Left renal cortex interstitium (tissue), 4 donors: ENCODE measurements at regions not wholly inside any gene's neighbourhood (a gene's known extent, or its start where the extent isn't known, plus 50 kb on each side); places are given as distances from the start of the nearest gene placed in this dataset.

ENCODE experiments used
- DNase-seq, 4 donors: peaks; one replicate each; pipeline ENCODE4 v3.0.0-alpha.2; 2013; ENCODE audit warnings: low read depth in 4 of 4, low spot score in 2 of 4, missing footprints in 1 of 4

GRCh38 chr4:157978680-157979361 is 194.0 kb downstream of the GASK1B start:
- peak in 3 of 4 donors; percentile 30 to 60 (median 48) for DNase-seq

DNA sequence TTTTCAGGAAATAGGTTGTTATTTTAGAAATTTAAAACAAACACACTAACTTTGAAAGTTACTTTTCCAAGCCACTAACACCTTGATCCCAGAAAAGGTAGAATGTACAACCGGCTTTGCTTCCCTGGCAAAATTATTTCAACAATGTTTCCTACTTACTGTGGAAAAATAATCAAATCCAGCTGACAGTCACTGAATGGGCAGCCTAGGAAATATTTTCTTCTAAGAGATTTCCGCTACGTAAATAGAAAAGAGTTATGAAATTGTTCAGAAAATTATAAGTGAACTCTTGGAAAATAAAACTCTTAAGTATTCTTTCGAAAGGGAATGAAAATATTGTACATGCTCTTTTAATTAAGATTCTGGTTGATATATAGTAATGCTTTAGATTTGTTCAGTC is 195.7 kb downstream of the GASK1B start:
- no peak for DNase-seq

DNA sequence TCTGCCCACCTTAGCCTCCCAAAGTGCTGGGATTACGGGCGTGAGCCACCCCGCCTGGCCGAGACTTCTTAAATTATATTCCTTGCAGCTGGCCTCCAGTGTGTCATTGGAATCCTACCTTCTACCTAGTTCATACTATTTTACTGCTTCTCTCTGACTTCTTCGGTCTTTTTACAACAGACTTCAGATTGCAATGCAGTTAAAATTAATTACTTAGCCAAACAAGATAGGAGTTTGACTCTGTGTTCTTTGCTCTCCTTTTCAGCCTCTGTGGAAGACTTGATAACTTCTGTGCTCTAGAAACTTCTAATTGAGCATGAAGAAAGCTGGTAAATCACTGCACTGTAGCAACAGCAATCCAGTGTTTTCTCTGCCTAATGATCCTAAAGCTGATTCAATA is 199.5 kb downstream of the GASK1B start:
- DNase-seq, result no peak

GRCh38 chr4:157964463-157964862 is 208.4 kb downstream of the GASK1B start:
- no peak for DNase-seq

GRCh38 chr4:157961229-157961990 is 211.4 kb downstream of the GASK1B start:
- no peak for DNase-seq

- DNase-seq, result no peak
Observed at GRCh38 chr4:157957905-157958304, 214.9 kb downstream of the GASK1B start.

DNA sequence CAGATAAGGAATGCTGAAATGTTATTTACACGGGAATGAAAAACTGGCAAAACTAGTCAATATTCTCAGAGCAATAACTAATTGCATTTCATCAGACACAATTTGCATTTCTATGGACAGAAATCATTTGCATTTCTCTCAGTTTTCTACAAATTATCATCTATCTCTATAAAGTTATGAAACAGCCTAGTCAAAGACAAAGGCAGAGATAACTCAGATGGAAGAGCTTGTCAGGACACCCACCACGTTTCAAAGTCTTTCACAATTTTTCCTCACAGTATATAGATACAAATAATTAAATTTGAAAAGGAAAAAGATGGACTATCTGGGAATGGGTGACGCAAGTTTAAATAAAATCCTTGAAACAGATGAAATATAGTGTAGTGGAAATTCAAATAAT is 230.8 kb downstream of the GASK1B start:
- no peak for DNase-seq

DNA sequence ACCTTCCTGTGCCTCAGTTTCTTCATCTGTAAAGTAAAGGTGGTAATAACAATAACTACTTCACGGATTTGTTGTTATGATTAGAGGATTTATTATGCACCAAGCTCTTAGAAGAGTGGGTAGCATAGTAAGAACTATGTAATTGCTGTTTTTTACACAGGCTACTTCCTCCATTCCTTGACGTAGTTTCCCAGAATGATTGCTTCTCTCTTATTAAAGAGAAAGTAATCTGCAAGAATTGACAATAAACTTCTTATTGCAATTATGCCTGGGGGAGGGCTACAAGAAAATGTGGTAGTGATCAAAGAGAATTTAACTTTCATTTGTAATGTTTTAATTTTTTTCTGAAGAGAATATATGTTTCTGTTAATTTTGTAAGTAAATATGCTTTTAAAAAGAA is 238.7 kb downstream of the GASK1B start:
- no peak for DNase-seq

GRCh38 chr4:157932936-157933335 is 239.9 kb downstream of the GASK1B start:
- no peak for DNase-seq

DNA sequence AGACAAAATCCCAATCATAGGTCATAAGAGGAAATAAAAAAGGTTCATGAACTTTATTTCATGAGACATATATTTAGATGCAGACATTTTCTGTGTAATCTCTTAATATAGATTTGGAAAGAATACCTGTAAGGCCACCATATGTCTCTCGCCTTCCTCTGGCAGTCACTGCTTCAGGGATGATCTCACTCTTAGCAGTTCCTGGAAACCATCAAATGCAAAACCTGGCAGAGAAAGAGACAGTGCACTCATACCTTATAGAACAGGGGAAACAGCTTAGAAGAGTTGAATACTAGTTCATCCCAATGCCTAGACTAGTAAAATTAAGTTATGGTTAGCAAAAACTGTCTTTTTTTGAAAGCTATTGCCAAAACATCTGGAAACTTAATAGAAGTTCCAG is 243.3 kb downstream of the GASK1B start:
- DNase-seq, result no peak

- DNase-seq, result peak in 2 of 4 donors; percentile 6 to 12
Observed at GRCh38 chr4:157918036-157918832, 254.6 kb downstream of the GASK1B start.

DNA sequence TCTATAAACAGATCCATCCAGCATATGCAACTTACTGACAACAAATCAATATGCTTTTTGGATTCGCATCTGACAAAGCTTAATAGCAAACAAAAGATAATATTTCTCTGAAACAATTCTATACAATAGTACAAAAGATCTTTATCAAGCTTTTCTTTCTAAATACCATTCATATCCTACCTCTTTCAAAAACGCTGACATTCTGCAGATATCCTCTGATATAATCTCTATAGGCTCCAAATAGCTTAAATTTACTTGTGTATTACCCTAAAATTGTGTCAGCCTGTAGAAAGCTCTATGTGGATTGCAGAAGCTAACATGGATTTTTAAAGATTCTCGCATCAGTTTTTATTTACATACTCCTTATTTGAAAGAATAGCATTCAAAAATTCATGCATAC is 260.6 kb downstream of the GASK1B start:
- no peak for DNase-seq

- DNase-seq, result no peak
Observed at GRCh38 chr4:157911662-157912061, 261.2 kb downstream of the GASK1B start.

GRCh38 chr4:157908691-157909090 is 264.1 kb downstream of the GASK1B start:
- no peak for DNase-seq

- no peak for DNase-seq
Observed at GRCh38 chr4:157908031-157908430, 264.8 kb downstream of the GASK1B start.

- DNase-seq, result no peak
Observed at GRCh38 chr4:157907226-157907946, 265.4 kb downstream of the GASK1B start.

DNA sequence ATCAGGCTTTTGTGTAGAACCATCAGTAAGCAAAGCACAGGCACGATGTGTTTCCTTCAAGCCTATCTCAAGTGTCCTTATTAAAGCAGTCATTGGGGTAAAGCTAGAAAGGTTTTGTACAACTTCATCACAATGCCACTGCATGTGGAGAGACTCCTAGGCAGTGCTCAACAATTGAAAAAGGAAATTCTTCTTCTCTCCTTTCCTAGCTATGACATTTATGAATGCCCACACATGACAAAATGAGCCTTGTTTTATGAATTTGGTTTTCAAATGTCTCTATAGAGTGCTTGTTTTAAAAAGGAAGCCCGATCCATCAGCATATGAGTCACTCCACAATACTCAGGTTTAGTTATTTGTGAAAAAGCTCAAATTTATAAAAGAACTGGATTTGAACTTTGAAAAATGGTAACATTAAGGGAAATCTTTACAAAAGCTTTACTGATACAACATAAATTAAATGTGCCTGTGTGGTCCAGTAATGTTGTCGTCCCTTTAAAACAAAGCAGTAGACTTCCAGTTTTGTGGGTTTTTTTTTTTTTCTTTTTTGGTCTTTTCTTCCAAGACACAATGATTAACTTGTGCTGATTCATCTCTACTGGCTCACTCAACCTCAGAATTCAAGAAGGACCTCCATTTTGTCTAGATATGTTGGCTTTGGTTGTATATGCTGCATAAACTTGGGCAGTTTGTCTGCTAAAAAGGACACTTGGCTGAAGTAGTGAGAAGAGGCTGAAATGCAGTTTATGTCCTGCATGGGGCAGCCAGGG is 273.8 kb downstream of the GASK1B start:
- DNase-seq, result no peak

DNA sequence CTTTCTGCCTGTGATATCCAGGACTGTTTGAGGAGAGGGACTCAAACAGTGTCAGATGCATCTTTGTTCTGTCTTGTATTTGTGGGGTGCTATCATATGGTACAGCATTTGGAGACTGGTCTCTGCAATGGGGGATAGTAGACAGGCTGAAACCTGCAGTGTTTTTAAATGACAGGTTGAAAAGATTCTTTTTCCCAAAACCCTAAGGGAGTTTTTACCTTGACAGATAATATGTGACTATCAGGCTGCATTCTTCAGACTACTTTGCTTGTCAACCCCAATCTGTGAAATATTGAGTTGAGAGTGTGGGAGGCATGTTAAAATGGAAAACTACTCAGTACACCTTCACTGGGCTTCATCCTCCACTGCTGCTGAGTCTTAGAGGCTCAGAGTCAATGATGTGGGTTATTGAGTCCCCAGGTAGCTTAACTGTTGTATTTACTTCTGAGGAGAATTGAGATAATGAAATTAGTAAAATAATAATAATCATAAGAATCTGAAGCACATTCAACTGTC is 274.9 kb downstream of the GASK1B start:
- no peak for DNase-seq

DNA sequence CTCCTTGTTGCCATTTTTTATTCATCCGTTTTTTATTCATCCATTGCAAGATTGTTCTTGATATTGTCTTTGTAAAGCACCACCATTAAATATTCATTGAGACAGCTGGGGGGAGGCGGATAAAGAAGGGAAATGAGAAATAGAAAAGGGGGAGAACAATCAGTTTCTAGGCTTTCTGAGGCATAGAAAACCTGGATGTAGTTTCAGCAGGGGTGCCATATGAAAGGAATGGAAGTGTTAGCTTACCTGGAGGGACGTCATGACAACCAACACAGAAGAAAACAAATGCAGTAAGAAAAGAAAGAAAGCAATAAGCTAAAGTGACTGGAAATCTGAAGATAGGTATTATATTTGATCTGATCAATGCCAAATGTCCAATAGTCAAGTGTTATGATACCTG is 276.1 kb downstream of the GASK1B start:
- no peak for DNase-seq

DNA sequence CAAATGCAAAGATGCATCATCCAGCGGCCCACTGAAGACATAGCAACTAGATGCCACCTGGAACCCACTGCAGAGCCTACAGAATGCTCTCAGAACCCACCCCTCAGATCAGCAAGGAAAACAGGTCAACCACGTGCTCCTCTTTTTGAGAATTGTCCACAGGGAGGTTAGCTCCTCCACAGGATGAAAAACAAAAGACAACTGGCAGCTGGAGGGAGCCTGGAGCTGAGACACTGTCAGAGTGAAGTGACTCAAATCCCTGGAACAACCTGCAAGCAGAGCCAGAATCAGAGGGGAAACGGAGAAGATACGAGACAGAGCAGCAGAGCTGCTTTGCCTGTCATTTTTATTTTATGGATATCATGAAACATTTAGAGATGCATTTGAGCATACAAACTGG is 277.6 kb downstream of the GASK1B start:
- DNase-seq, result no peak
